ENCODE measurements at regions not wholly inside any gene's neighbourhood (a gene's known extent, or its start where the extent isn't known, plus 50 kb on each side); places are given as distances from the start of the nearest gene placed in this dataset.

DNA sequence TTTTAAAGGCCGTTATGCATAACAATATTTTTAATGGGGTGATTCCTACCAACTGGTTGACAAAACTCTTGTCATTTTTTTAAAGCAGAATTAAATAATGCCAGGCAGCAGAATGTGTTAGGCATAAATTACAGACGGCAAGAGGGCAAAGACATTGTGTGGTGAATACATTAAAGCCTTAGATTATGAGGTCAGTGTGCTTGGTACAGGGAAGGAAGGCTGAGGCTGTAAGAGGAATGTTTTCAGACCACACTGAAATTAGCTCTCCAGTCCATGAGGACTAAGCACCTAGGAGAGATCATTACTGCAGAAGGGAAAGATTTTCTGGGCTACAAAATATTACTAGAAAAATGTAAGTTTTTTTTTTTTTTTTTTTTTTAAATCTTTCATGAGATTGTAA lies 312.8 kb upstream of the PRKCQ start:
- no peak for TF ChIP-seq FOSL1 (IDR thresholded peaks at IDR 0.05; ENCODE audit: low read depth)
- TF ChIP-seq EZH2 (IDR thresholded peaks at IDR 0.05): no peak

All from HCT116 (cell line).